ENCODE measurements at regions not wholly inside any gene's neighbourhood (a gene's known extent, or its start where the extent isn't known, plus 50 kb on each side); places are given as distances from the start of the nearest gene placed in this dataset.

- no TSS peak for BruUV-seq (replicated peaks)
- POLR2A ChIA-PET, result no interaction called here
- CTCF ChIA-PET, result no interaction called here
- Histone ChIP-seq H3K9me3 (ENCODE audit: control insufficient read depth, insufficient read depth, low read depth, low read length) (no peaks in the 10 kb centered on the region), H3K36me3 (ENCODE audit: control insufficient read depth, insufficient read depth, low read length) (no peaks in the 10 kb centered on the region), H3K27me3 (ENCODE audit: control insufficient read depth, insufficient read depth, low read length) (no peaks in the 10 kb centered on the region), H3K27ac (ENCODE audit: low read length) (no peak overlapping the region), H3K4me1 (ENCODE audit: control insufficient read depth, insufficient read depth, low read length) (no peaks in the 10 kb centered on the region), H3K4me3 (ENCODE audit: low read depth in 2 of 2, low read length in 2 of 2) (no peak overlapping the region)
- DNase-seq (ENCODE audit: low read depth, low spot score) (no peak), ATAC-seq (no peak)
- in situ Hi-C loops (cut with HindIII; ENCODE audit: low pct_unique_long_range_greater_than_20kb, low sequenced_read_pairs) (no loop called here), intact Hi-C loops (cut with micrococcal nuclease; ENCODE audit: unreplicated experiment) (no loop called here)
- TF ChIP-seq TCF7L2 (IDR thresholded peaks at IDR 0.05; ENCODE audit: low read depth, low read length), result no peak
- no peak for TF ChIP-seq CTCF (IDR thresholded peaks at IDR 0.05)
- no peak for TF ChIP-seq SIN3A (IDR thresholded peaks at IDR 0.05; ENCODE audit: borderline replicate concordance, insufficient read depth, low read depth, low read length)
- TF ChIP-seq, protein P1, sequence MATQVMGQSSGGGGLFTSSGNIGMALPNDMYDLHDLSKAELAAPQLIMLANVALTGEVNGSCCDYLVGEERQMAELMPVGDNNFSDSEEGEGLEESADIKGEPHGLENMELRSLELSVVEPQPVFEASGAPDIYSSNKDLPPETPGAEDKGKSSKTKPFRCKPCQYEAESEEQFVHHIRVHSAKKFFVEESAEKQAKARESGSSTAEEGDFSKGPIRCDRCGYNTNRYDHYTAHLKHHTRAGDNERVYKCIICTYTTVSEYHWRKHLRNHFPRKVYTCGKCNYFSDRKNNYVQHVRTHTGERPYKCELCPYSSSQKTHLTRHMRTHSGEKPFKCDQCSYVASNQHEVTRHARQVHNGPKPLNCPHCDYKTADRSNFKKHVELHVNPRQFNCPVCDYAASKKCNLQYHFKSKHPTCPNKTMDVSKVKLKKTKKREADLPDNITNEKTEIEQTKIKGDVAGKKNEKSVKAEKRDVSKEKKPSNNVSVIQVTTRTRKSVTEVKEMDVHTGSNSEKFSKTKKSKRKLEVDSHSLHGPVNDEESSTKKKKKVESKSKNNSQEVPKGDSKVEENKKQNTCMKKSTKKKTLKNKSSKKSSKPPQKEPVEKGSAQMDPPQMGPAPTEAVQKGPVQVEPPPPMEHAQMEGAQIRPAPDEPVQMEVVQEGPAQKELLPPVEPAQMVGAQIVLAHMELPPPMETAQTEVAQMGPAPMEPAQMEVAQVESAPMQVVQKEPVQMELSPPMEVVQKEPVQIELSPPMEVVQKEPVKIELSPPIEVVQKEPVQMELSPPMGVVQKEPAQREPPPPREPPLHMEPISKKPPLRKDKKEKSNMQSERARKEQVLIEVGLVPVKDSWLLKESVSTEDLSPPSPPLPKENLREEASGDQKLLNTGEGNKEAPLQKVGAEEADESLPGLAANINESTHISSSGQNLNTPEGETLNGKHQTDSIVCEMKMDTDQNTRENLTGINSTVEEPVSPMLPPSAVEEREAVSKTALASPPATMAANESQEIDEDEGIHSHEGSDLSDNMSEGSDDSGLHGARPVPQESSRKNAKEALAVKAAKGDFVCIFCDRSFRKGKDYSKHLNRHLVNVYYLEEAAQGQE (IDR thresholded peaks at IDR 0.05; ENCODE audit: insufficient read depth in 1 of 2, low read depth in 2 of 2, low read length in 1 of 2), result no peak
- no peak for TF ChIP-seq POLR2AphosphoS5 (IDR thresholded peaks at IDR 0.05; ENCODE audit: low read depth, low read length)
These were observed 2051.3 kb downstream of the PCDH7 start for GRCh38 chr4:32771491-32771890.

DNA sequence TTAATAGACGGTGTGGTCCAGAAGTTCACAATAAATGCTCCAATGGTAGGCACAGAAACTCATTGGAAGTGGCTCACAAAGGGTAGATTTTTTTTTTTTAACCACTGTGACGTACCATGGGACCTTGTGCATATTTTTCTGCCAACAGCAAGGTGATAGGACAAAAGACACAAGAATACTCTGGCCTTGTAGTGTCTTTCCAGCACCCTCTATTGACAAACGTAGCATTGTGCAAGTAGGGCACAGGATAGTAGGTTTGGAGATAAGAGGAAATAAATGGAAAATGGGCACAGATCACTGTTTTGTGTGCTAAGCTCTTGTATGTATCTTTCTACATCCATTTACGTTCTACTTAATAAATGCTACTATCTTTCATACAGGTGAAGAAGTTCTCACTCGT, 2054.9 kb downstream of the PCDH7 start:
- H3K27ac ChIP-seq (ENCODE audit: low read length), result no peak overlapping the region
- ChIA-PET CTCF (no interaction called here), POLR2A (no interaction called here)
- ATAC-seq, result no peak
- TF ChIP-seq TCF7L2 (IDR thresholded peaks at IDR 0.05; ENCODE audit: low read depth, low read length) (no peak), SIN3A (IDR thresholded peaks at IDR 0.05; ENCODE audit: borderline replicate concordance, insufficient read depth, low read depth, low read length) (no peak), POLR2AphosphoS5 (IDR thresholded peaks at IDR 0.05; ENCODE audit: low read depth, low read length) (no peak), CTCF (IDR thresholded peaks at IDR 0.05) (peak; percentile 20; the same call in 1 of the 2 replicates)
- TF ChIP-seq, protein P1 (IDR thresholded peaks at IDR 0.05; ENCODE audit: insufficient read depth in 1 of 2, low read depth in 2 of 2, low read length in 1 of 2), result no peak
- in situ Hi-C loops (cut with HindIII; ENCODE audit: low pct_unique_long_range_greater_than_20kb, low sequenced_read_pairs) (no loop called here), intact Hi-C loops (cut with micrococcal nuclease; ENCODE audit: unreplicated experiment) (no loop called here)
- H3K9me3 ChIP-seq (ENCODE audit: control insufficient read depth, insufficient read depth, low read depth, low read length), result no peaks in the 10 kb centered on the region
- peak; percentile 0 for DNase-seq (ENCODE audit: low read depth, low spot score)
- no peaks in the 10 kb centered on the region for H3K36me3 ChIP-seq (ENCODE audit: control insufficient read depth, insufficient read depth, low read length)
- no TSS peak for BruUV-seq (replicated peaks)
- no peak overlapping the region for H3K4me3 ChIP-seq (ENCODE audit: low read depth in 2 of 2, low read length in 2 of 2)
- no peaks in the 10 kb centered on the region for H3K27me3 ChIP-seq (ENCODE audit: control insufficient read depth, insufficient read depth, low read length)
- H3K4me1 ChIP-seq (ENCODE audit: control insufficient read depth, insufficient read depth, low read length), result no peaks in the 10 kb centered on the region

All from Panc1 (cell line).